C4-2B (cell line): ENCODE measurements at regions not wholly inside any gene's neighbourhood (a gene's known extent, or its start where the extent isn't known, plus 50 kb on each side); places are given as distances from the start of the nearest gene placed in this dataset.

Source experiments
- H3K27ac ChIP-seq: fragments of 450-650 bp; 2 replicates; pipeline ENCODE4 v1.5.1; 2017
- ZFX ChIP-seq: fragments of 450-650 bp; IDR thresholded peaks from 2 replicates; pipeline ENCODE4 v1.6.1; 2017
- TF ChIP-seq, protein P1 (sequence below): fragments of 450-650 bp; conservative IDR thresholded peaks from 2 replicates; pipeline ENCODE4 v1.5.1; 2017; ENCODE audit warnings: mild to moderate bottlenecking

DNA sequence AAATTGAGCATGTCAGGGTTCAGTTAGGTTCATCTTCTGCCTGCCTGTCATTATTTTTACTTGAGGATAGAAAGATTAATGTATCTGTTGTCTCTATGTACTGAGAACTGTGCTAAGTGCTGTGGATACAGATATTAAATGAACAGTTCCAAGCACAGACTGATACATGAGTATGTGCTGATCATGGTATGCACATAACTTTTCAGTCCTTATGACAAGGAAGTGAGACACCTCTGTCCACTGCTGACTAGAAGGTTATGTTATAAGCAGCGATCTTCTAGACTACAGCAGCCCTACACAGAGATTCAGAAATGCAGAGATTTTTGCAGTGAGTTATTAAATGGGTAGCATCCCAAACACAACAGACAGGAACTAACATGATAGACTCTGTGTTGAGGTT is 335.6 kb upstream of the MTNR1B start:
- TF ChIP-seq, protein P1, sequence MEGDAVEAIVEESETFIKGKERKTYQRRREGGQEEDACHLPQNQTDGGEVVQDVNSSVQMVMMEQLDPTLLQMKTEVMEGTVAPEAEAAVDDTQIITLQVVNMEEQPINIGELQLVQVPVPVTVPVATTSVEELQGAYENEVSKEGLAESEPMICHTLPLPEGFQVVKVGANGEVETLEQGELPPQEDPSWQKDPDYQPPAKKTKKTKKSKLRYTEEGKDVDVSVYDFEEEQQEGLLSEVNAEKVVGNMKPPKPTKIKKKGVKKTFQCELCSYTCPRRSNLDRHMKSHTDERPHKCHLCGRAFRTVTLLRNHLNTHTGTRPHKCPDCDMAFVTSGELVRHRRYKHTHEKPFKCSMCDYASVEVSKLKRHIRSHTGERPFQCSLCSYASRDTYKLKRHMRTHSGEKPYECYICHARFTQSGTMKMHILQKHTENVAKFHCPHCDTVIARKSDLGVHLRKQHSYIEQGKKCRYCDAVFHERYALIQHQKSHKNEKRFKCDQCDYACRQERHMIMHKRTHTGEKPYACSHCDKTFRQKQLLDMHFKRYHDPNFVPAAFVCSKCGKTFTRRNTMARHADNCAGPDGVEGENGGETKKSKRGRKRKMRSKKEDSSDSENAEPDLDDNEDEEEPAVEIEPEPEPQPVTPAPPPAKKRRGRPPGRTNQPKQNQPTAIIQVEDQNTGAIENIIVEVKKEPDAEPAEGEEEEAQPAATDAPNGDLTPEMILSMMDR = no peak
- no peak for TF ChIP-seq ZFX
- H3K27ac ChIP-seq = no peak overlapping the region

DNA sequence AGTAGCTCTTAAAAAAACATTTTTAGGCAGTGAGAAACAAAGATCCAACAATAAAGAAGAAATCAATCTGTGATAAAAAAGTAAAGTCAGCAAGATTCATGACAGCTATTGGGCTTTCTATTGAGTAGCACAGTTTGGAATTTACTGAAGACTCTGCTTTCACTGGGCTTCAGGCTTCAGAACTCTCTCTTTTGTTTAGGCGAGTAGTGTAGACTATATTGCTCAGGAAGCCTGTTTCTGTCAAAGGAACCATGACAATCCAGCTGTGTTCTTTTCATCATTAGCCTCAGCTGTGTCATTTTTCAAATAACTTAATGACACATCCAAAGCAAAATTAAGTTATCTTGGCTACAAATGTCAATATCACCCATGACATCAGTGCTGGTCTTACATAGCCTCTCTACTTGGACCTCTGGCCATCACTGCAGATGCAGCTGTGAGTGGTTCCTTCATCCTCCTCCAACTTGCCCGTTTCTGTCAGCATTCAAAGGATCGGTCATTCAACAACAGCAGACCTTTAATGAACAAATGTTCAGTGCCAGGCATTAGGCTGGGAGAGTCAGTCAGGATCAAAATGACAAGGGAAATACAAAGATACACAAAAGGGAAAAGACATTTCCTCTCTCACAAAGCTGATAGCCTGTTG is 332.8 kb upstream of the MTNR1B start:
- no peak overlapping the region for H3K27ac ChIP-seq

DNA sequence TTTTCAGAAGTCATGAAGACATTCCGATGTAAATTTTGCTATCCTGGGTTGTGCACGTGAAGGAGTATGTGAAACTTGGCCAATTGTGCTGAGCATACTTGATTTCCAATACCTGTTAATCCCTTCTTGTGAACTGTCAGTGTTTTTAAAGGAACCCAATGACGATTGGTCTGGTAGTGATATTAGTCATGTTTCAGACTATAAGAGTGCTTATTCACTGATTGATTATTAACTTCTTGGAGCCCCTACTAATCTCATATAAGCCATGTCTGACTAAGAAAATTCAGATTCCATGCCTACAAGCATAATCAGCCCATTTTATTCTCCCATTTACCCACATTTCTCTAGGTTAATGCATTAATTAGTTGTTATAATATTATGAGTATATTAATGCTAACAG is 330.8 kb upstream of the MTNR1B start:
- no peak overlapping the region for H3K27ac ChIP-seq

More for the DNA sequence above, 332.8 kb upstream of the MTNR1B start:
- TF ChIP-seq, protein P1 = no peak
- no peak for TF ChIP-seq ZFX

DNA sequence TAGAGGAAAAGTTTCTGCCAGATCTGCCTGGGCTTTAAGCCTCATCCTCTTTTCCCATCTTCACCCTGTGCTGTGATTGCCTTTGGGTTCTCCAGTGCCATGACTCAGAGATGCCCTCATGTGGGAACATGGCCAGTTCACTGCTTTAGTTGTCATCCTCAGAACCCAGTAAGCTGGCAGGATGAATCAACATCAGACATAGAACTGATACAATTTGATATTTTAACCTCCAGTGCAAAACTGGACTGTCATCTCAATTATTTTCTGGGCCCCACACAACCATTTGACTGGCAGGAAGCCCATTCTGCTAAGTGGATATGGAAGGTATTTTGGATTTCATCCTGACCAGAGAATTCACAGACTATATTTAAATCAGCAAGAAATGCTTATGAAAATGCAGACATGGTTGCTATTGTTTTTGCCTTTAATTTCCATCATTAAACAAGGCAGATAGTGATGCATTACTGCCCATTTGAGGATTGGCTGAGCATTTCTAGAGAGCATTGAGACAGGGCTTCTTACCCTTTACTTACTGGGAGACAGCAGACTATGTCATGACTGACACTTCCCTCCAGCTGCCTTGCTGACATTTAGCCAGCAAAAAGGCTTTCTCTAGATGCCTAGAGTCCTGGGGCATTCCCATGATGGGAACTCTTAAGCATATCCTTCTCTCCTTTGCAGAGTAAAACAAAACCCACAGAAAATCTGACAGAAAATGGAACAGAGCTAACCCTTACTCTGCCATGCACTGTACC is 327.1 kb upstream of the MTNR1B start:
- TF ChIP-seq ZFX = no peak
- TF ChIP-seq, protein P1 = no peak
- H3K27ac ChIP-seq = no peak overlapping the region

More for the DNA sequence above, 330.8 kb upstream of the MTNR1B start:
- no peak for TF ChIP-seq ZFX
- TF ChIP-seq, protein P1 = no peak

DNA sequence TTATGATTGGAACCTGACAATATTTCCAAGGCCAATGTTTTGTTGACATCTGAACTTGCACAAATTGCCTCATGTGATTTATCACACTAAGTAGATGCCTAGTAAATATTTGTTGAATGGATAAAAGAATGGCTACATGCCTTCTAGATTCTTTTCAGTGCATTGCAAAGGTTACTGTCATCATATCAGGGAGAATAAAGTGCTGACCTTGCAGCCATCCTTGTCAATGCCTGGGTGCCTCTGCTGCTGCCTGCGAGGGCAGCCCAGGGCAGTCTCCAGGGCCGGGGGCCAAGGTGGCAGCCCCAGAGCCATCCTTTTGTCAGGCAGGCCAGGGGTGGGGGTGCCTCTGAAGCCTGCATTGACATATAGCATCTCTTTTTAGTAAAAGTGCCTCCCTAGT is 325.6 kb upstream of the MTNR1B start:
- TF ChIP-seq, protein P1 = no peak
- TF ChIP-seq ZFX = no peak
- H3K27ac ChIP-seq = no peak overlapping the region

DNA sequence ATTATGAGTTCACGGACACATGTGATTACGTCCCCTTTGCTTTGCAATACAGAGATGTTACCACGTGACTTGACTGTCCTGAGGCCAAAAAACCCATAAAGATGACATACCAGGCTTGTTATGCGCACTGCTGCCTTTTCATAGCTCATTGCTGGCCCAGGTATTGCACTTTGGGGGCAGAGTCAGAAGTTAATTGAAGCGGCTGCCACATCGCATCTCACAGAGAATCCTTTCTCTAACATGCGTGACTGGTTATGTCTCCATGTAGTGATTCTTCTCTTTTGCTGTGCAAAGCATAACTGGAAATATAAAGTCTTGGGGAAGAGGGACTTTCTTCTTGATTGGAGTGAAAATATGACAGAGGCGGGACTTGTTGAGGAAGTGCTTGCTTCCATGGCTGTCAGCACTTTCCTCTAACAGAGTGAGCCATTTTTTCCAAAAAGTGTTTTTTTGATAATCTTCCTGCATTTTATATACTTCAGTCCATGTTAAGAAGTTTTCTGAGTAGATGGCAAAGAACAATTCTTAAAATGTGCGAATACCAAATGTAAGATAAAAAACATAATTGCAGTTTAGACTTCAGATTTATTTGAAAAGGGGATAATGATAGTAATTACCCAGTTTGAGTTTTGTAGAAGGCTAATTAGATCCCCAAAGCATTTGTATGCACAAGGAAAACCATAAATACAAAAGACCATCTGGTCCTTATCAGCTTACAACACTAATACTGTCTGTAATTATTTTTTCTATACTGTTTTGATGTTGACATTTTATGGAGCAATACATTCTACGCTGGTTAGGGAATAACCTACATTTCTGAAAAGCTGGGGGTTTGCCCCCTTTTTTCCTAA is 324.6 kb upstream of the MTNR1B start:
- TF ChIP-seq ZFX = no peak
- TF ChIP-seq, protein P1 = no peak
- no peak overlapping the region for H3K27ac ChIP-seq

DNA sequence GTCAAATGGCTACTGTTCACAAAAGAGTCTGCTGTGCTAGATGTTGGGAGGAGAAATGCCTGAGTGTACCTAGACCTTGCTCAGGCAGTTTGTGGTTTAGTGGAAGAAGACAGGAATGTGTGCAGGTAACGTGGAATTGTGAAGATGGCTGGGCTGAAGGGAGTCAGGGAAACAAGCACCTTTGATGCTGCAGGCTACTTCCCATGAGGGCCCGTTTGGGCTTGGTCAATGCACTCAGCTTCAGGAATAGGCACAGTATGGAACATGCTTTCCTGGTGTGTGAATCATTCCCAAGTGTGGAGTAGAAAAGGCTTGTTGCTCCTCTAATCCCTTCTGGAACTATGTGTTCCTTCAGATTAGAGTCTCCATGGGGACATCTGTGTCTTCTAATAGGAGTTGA is 318.3 kb upstream of the MTNR1B start:
- no peak for TF ChIP-seq ZFX
- TF ChIP-seq, protein P1 = no peak

More for the DNA sequence above, 318.3 kb upstream of the MTNR1B start:
- H3K27ac ChIP-seq = no peak overlapping the region
